ENCODE measurements at regions not wholly inside any gene's neighbourhood (a gene's known extent, or its start where the extent isn't known, plus 50 kb on each side); places are given as distances from the start of the nearest gene placed in this dataset.
A peak's percentile ranks its signal among the peaks of the same experiment; 100 is the strongest.
"Not testable (repeated sequence)": the region's sequence is repeated elsewhere in the genome, so short reads cannot be mapped to it uniquely, and the experiment has no call there.

GRCh38 chr3:118641608-118642007, 393.0 kb downstream of the IGSF11 start:
- DNase-seq, result peak; percentile 79

GRCh38 chr3:118671192-118671591, 363.5 kb downstream of the IGSF11 start:
- DNase-seq, result no peak

- DNase-seq, result no peak
Measured at GRCh38 chr3:118675305-118675704, 359.3 kb downstream of the IGSF11 start.

GRCh38 chr3:118678663-118679062, 356.0 kb downstream of the IGSF11 start:
- DNase-seq, result not testable (repeated sequence)

GRCh38 chr3:118682921-118683320, 351.7 kb downstream of the IGSF11 start:
- DNase-seq, result no peak

GRCh38 chr3:118683636-118684035, 351.0 kb downstream of the IGSF11 start:
- DNase-seq, result no peak

- no peak for DNase-seq
Measured at GRCh38 chr3:118688396-118688884, 346.2 kb downstream of the IGSF11 start.

GRCh38 chr3:118692416-118692815, 342.2 kb downstream of the IGSF11 start:
- no peak for DNase-seq

GRCh38 chr3:118705487-118706219, 329.0 kb downstream of the IGSF11 start:
- no peak for DNase-seq

GRCh38 chr3:118707991-118708390, 326.7 kb downstream of the IGSF11 start:
- DNase-seq, result no peak

- no peak for DNase-seq
Measured at GRCh38 chr3:118710532-118710931, 324.1 kb downstream of the IGSF11 start.

GRCh38 chr3:118713502-118714207, 321.0 kb downstream of the IGSF11 start:
- no peak for DNase-seq

- no peak for DNase-seq
Measured at GRCh38 chr3:118714800-118715199, 319.8 kb downstream of the IGSF11 start.

GRCh38 chr3:118729546-118729945, 305.1 kb downstream of the IGSF11 start:
- DNase-seq, result no peak

- DNase-seq, result no peak
Measured at GRCh38 chr3:118734664-118735063, 300.0 kb downstream of the IGSF11 start.

GRCh38 chr3:118736107-118736506, 298.5 kb downstream of the IGSF11 start:
- no peak for DNase-seq

GRCh38 chr3:118740722-118741290, 293.8 kb downstream of the IGSF11 start:
- no peak for DNase-seq

- DNase-seq, result no peak
Measured at GRCh38 chr3:118742760-118743159, 291.9 kb downstream of the IGSF11 start.

GRCh38 chr3:118744186-118744585, 290.5 kb downstream of the IGSF11 start:
- DNase-seq, result no peak

- DNase-seq, result no peak
Measured at GRCh38 chr3:118754406-118755252, 280.0 kb downstream of the IGSF11 start.

- DNase-seq, result no peak
Measured at GRCh38 chr3:118755253-118755801, 279.3 kb downstream of the IGSF11 start.

GRCh38 chr3:118760585-118761290, 273.9 kb downstream of the IGSF11 start:
- DNase-seq, result no peak
